Renal cortical epithelial cell (primary cell): ENCODE measurements at regions not wholly inside any gene's neighbourhood (a gene's known extent, or its start where the extent isn't known, plus 50 kb on each side); places are given as distances from the start of the nearest gene placed in this dataset.
"Not testable (repeated sequence)": the region's sequence is repeated elsewhere in the genome, so short reads cannot be mapped to it uniquely, and the experiment has no call there.

ENCODE experiments used
- DNase-seq: peaks from one replicate; pipeline ENCODE4 v3.0.0-alpha.2; 2011; ENCODE audit warnings: low read depth

DNA sequence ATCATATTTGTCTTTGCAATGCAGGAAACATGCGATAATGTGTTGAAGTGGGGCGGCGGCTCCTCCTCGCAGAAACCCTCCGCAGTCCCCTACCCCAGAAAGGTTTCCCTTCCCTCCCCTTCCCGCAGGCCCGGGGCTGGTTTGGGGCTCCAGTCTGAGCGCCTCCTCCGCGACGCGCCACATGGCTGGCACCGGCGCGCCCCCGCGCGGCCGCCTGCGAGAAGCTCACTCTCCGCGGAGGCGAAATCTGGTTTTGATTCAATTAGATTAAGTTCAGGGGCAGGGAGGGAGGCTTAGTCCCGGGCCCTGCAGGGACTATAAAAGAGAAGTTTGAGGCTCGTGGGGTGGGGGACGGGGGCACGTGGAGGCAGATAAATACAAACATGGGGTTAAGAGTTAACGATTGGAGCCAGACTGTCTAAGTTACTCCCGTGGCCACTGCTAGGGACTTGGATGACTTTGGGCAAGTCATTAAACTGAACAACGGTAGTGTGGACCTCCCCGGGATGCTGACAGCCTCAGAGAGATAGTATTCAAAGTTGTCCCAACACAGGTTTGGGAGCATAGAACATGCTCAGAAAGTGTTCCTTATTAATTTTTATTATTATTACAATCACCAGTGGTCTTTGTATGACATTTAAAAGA, 69.4 kb downstream of the MSX2 start:
- peak; percentile 3 for DNase-seq

DNA sequence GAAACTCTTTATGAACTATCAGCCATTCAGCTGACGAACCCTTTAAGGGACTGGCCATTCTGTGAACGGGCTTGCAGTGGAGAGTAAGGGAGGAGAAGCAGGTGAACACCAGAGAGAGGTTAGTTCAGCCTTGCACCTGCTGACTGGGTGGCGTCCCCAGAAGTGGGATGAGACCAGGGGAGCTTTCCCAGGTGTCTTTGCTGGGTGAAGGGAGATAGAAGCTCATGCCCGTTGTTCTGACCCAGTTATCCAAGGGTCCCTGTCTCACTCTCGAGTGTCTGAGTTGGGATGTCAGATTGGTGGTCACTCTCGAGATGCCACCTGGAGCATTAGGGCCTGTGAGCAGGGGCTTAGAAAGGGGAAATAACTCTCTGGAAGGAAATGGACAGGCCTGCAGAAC, 68.7 kb downstream of the MSX2 start:
- no peak for DNase-seq

DNA sequence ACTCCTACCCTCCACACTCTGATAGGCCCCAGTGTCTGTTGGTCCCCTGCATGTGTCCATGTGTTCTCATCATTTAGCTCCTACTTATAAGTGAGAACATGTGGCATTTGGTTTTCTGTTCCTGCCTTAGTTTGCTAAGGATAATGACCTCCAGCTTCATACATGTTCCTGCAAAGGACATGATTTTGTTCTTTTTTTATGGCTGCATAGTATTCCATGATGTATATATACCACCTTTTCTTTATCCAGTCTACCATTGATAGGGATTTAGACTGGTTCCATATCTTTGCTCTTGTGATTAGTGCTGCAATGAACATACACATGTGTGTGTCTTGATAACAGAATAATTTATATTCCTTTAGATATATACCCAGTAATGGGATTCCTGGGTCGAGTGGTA, 67.9 kb downstream of the MSX2 start:
- not testable (repeated sequence) for DNase-seq

DNA sequence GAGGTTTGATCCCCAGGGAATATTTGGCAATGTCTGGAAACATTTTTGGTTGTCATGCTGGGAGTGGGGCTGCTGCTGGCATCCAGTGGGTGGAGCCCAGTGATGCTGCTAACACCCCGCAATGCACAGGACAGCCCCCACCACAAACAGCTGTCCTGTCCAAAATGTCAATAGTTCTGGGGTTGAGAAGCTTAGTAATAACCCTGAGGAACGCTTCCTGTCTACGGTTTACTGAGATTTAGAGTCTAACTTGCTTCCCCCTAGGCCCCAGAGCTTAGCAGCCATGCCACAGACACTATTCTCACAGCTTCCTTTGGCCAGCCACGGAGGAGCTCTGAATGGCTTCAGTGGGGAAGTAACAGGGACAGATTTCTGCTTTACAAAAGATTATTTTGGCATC, 66.5 kb downstream of the MSX2 start:
- DNase-seq, result no peak

GRCh38 chr5:174789596-174789995, 65.2 kb downstream of the MSX2 start:
- DNase-seq, result no peak

DNA sequence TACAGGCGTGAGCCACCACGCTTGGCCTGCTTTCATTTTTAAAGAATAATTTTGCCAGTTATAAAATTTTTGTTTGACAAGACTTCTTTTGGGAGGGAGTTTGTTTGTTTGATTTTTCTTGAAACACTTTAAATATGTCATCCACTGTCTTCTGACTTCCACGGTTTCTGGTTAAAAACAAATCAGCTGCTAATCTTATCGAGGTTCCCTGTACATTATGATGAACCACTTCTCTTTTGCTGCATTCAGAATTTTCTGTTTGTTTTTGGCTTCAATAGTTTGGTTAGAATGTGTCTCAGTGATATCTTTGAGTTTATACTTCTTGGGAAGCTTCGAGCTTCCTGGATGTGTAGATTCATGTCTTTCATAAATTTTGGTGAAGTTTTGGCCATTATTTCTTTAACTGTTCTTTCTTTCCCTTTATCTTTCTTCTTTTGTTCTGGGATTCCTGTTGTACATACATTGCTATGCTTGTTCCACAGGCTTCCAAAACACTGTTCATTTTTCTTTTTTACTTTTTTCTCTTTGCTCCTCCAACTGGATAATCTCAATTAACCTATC, 60.8 kb downstream of the MSX2 start:
- no peak for DNase-seq
